SKM-1 treated with dmso at 0.1 percent for 144 hours (cell line): ENCODE measurements at regions not wholly inside any gene's neighbourhood (a gene's known extent, or its start where the extent isn't known, plus 50 kb on each side); places are given as distances from the start of the nearest gene placed in this dataset.

Experiments used
- DNase-seq: peaks from one replicate; lab custom pipeline; 2025; ENCODE audit not compliant: unreplicated experiment; lab: John Stamatoyannopoulos, UW

- no peak for DNase-seq
These were observed 396.5 kb downstream of the PRDM5 start for GRCh38 chr4:120526033-120526432.

- no peak for DNase-seq
These were observed 397.4 kb downstream of the PRDM5 start for GRCh38 chr4:120525106-120525505.

DNA sequence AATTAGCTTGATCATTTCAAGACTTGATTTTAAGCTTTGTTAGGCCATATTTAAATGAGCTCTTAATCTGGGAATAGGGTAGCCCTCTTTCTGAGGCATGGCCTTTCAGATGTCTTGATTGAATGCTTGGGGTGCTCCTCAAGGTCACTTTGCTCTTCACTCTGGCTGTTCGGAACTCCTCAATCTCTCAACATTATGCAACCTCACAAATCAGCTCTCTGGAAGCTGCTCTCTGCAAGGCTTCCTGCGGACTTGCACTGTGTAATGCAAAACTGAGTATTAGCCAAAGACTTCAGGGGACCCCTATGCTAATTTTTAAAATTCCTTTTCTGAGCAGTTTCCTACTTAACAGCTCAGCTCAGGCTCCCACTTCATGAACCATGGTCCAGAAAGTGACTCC is 398.3 kb downstream of the PRDM5 start:
- DNase-seq, result no peak

DNA sequence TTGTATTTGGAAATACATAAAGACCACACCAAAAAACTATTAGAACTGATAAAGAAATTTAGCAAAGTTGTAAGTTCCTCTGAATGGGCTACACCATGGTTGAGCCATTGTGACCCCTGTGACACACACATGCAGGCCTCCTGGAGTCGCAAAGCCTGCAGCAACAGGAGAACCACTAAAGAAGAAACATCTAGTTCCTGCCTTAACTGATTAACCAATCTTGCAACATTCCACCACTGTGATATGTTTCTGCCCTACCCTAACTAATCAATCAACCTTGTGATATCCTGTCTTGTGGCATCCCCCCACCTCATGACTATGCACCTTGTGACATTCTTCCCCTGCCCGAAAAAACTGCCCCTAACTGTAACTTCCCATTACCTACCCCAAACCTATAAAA is 401.8 kb downstream of the PRDM5 start:
- DNase-seq, result peak; percentile 15

- no peak for DNase-seq
These were observed 404.6 kb downstream of the PRDM5 start for GRCh38 chr4:120517966-120518365.

GRCh38 chr4:120509719-120510118 is 412.8 kb downstream of the PRDM5 start:
- no peak for DNase-seq

DNA sequence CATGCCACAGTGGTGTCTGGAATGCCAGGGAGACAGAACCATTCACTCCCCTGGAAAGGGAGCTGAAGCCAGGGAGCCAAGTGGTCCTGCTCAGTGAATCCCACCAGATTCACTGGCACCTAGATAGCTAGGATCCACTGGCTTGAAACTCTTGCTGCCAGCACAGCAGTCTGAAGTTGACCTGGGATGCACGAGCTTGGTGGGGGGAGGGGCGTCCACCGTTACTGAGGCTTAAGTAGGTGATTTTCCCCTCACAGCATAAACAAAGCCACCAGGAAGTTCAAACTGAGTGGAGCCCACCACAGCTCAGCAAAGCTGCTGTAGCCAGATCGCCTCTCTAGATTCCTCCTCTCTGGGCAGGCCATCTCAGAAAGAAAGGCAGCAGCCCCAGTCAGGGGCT is 413.3 kb downstream of the PRDM5 start:
- no peak for DNase-seq

DNA sequence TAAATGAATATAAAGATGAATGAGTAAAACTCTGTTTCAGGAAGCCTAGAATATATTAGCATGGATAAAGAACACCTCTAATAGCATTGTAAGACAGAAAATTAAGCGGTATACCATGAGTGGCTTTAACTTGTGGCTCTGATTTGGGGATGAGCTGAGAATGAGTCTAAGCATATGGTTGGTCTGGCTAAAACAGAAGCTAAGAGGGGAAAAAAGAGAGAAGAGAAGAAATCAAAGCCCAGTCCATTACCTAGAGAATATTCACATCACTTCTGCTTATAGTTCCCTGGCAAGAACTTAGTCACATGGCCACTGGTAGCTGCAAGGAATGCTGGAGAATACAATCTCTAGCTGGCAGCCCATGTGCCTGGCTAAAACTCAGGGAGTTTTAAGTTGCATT is 414.5 kb downstream of the PRDM5 start:
- no peak for DNase-seq

DNA sequence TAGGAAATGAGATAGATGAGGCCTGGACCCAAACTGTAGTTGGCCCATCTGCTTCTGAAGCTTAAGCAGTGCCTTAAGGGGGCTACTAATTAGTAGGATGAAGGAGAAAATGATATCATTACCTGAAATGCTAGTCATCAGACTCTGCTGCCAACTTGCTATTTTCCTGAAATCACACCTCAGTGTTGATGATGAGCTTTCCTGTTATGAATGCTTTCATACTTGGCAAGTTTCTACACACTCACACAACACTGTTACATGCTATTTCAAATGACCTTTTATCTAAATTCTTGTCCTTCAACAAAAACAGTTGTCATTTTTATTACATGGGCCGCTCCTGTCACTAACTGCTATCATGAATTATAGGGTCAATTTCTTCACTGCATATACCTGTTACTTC is 416.0 kb downstream of the PRDM5 start:
- DNase-seq, result no peak

- DNase-seq, result no peak
These were observed 423.8 kb downstream of the PRDM5 start for GRCh38 chr4:120498678-120499077.

GRCh38 chr4:120491481-120491880 is 424.8 kb upstream of the MAD2L1 start:
- DNase-seq, result no peak

GRCh38 chr4:120481756-120482155 is 415.1 kb upstream of the MAD2L1 start:
- DNase-seq, result no peak

DNA sequence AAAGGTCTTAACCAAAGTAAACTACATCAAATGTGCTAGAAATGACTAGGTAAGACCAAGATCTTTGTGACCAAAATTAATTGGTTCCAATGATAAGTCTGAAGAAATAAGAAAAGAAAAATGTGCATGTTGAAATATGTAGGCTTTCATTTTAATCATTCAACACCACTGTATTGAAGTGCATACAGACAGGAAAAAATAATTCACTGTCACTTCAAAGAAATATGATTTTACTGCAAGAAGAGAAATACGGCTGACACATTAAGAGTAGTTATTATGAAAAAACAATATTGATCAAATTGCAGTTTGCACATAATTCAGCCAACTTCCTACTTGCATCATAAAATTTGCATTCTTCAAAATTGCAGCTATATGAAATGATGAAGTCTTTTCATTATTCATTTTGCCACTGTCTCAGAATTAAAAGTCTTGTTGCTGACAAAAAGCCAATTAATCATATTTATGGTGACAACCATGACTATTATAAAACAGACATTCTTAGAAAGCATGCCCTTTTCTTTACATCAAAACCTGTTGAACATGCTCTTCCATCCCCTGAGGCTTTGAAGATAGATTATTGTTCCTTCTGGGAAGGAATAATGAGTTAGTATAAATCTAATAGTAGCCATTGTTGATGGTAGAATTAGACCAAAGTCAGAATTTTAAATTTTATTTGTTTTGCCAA is 405.9 kb upstream of the MAD2L1 start:
- DNase-seq, result no peak

DNA sequence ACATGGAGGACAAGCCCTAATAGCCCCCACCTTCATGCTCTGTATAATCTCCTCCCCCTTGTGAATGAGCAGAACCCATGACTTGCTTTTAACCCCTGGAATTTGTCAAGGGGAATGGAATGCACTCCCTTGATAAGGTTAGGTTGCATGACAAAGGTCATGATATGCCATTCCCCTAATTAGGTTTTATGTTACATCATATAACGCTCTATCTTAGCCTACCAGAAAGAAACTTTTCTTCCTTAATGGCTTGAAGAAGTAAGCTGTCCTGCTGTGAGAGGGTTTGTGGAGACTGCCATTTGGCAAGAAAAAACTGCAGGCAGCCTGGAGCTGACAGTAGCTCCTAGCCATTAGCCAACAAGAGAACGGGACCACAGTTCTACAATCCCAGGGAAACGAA is 399.8 kb upstream of the MAD2L1 start:
- DNase-seq, result no peak

DNA sequence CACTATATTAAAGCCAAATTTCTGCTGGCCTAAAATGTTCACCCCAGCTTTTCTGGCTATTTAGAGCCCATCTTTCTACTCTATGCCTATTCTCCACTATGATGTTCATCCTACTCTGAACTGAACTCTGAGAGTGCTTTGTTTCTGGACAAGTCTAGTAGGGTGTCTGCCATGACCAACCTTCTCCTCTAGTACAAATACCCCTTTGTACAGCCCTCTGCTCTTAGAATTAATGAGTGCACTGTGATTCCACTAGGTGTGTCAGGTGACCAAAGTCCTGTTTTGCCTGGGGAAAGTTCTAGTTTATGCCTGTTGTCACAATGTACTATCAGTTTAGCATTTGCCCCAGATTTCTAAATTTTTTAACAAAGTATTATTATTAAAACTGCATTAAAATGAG is 388.1 kb upstream of the MAD2L1 start:
- no peak for DNase-seq

GRCh38 chr4:120452536-120452935 is 385.9 kb upstream of the MAD2L1 start:
- no peak for DNase-seq

DNA sequence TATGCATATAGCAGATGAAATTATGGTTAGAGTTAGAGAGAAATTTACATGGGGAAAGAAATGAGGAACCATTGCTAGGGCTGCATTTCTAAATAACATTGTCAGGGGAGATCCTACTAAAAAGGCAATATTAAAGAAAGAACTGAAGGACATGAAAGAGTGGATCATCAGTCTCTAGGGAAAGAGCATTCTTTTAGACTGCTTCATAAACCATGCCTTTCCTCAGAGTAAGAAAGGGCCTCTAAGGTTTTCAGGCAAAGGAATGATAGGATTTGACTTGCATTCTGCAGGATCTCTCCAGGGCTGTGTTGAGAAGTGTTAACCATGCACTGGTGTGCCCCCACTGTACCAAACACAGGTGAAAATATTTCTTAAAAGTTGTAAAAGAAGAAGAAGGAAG is 385.4 kb upstream of the MAD2L1 start:
- no peak for DNase-seq

GRCh38 chr4:120447774-120448173 is 381.1 kb upstream of the MAD2L1 start:
- DNase-seq, result no peak

DNA sequence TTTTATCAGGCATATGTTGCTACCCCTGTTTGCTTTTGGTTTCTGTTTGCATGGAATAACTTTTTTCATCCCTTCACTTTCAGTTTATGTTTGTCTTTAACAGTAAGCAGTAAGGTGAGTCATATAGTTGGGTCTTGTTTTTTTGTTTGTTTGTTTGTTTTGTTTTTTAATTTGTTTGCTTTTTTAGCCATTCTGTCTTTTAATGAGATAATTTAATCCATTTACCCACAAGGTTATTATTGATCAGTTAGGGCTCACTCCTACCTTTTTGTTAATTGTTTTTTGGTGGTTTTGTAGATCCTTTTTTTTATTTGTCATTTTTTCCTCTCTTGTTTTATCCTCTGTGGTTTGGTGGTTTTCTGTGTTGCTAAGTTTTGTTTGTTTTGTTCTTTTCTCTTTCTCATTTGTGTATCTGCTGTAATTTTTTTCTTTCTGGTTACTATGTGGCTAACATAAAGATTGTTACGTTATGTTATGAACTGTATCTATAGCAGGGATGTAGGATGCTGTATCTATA is 379.5 kb upstream of the MAD2L1 start:
- no peak for DNase-seq

- no peak for DNase-seq
These were observed 378.5 kb upstream of the MAD2L1 start for GRCh38 chr4:120445186-120445585.

GRCh38 chr4:120443116-120443515 is 376.5 kb upstream of the MAD2L1 start:
- DNase-seq, result no peak

GRCh38 chr4:120440730-120441129 is 374.1 kb upstream of the MAD2L1 start:
- no peak for DNase-seq

DNA sequence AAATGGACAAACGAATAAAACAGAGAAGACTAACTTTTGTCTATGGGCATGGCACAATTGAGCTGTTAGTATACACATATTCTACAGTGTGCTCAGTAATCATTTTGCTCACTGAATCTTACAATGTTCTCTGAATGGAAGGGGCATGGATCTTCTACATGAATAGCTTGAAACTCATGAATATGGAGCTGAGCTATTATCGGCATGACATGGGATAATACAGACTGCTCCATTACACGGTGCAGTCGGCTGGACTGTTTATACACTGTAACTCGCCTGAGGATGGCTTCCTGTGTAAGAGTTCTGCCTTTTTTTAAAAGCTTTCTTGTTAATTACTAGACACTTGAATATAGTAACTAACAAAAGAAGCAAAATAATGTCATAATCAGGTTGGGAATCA is 368.5 kb upstream of the MAD2L1 start:
- no peak for DNase-seq
